ENCODE measurements at regions not wholly inside any gene's neighbourhood (a gene's known extent, or its start where the extent isn't known, plus 50 kb on each side); places are given as distances from the start of the nearest gene placed in this dataset.

DNA sequence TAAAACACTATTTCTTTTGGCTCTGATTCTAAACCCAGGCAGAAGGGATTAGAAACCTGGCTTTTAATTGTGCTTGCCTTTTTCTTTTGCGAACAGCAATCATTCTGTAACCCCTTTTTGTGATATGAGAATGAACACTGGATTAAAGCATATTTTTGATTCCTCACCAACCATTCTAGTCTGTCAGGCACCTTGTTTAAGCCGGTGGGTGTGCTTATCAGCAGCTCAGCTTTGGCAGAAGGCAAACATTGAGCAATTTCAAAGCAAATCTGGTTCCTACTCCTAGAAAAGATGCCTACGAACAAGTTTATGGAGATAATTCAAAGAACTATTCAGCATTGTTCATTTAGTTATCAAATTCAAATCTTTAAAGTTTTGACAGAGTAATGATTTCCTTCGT, 265.1 kb upstream of the FAM241A start:
- DNase-seq = no peak
- Histone ChIP-seq H3K4me3 (ENCODE audit: low read depth, low read length) (no peak overlapping the region), H3K27me3 (replicated peaks) (no peaks in the 10 kb centered on the region), H3K27ac (no peak overlapping the region), H3K36me3 (replicated peaks) (no peaks in the 10 kb centered on the region)
- TF ChIP-seq, protein P1, sequence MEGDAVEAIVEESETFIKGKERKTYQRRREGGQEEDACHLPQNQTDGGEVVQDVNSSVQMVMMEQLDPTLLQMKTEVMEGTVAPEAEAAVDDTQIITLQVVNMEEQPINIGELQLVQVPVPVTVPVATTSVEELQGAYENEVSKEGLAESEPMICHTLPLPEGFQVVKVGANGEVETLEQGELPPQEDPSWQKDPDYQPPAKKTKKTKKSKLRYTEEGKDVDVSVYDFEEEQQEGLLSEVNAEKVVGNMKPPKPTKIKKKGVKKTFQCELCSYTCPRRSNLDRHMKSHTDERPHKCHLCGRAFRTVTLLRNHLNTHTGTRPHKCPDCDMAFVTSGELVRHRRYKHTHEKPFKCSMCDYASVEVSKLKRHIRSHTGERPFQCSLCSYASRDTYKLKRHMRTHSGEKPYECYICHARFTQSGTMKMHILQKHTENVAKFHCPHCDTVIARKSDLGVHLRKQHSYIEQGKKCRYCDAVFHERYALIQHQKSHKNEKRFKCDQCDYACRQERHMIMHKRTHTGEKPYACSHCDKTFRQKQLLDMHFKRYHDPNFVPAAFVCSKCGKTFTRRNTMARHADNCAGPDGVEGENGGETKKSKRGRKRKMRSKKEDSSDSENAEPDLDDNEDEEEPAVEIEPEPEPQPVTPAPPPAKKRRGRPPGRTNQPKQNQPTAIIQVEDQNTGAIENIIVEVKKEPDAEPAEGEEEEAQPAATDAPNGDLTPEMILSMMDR (IDR thresholded peaks at IDR 0.05; ENCODE audit: low read depth, low read length, missing control alignments) = no peak
- in situ Hi-C loops (cut with HindIII; ENCODE audit: low pct_ligation_motif_present, low sequenced_read_pairs) = no loop called here

DNA sequence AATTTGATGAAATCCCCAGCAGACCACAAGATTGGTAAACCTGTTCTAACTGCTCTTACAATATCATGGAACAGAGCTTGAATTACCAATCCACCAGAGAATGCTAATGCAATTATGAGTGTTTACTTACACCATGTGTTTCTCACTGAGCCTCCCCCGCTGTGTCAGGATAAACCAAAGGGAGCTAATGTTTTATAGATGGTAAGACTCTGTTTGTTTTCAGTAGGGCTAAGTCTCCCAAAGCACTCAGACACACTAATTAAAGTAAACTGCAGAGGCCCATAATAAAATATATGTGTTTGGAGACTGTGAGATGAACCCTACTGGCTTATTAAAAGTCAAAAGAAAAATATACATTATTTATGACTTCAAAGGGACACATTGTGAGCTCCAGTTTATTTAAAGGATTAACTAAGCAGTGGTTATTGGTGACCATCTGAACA, 261.7 kb upstream of the FAM241A start:
- H3K27me3 ChIP-seq (replicated peaks) = no peaks in the 10 kb centered on the region
- H3K4me3 ChIP-seq (ENCODE audit: low read depth, low read length) = no peak overlapping the region
- no peaks in the 10 kb centered on the region for H3K36me3 ChIP-seq (replicated peaks)
- H3K27ac ChIP-seq = no peak overlapping the region
- TF ChIP-seq, protein P1 (IDR thresholded peaks at IDR 0.05; ENCODE audit: low read depth, low read length, missing control alignments) = no peak
- DNase-seq = no peak
- in situ Hi-C loops (cut with HindIII; ENCODE audit: low pct_ligation_motif_present, low sequenced_read_pairs) = no loop called here

DNA sequence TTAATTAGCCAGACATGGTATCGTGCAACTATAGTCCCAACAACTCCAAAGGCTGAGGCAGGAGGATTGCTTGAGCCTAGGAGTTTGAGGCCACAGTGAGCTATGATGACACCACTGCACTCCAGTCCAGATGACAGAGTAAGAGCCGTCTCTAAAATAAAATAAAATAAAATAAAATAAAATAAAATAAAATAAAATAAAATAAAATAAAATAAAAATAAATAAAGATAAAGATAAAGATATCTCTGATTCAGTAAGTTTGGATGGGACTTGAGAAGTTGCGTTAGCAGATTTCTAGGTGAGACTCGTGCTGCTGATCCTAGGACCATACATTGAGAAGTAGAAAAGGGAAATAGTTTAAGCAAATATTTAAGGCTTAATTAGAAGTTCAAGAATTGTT, 254.8 kb upstream of the FAM241A start:
- Histone ChIP-seq H3K36me3 (replicated peaks) (no peaks in the 10 kb centered on the region), H3K4me3 (ENCODE audit: low read depth, low read length) (no peak overlapping the region), H3K27ac (no peak overlapping the region), H3K27me3 (replicated peaks) (no peaks in the 10 kb centered on the region)
- TF ChIP-seq, protein P1 (IDR thresholded peaks at IDR 0.05; ENCODE audit: low read depth, low read length, missing control alignments) = no peak
- no peak for DNase-seq
- in situ Hi-C loops (cut with HindIII; ENCODE audit: low pct_ligation_motif_present, low sequenced_read_pairs) = no loop called here

DNA sequence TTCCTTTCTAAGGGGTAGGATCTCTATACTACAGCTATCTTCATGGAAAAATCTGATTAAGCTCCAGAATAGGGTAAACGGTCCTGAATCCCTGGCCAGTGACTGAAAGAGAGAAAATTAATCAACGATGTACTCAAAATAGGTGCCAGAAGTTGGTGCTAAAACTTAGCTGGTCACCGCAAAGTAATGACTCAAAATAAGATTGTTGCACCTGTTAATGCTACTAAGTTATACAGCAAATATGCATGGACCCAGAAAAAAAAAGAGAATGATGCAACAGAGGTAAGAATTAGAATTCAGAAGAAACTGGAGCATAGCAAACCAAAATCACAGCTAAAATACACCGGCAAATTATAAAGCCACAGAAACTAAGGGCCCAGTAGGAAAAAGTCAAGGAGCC, 239.7 kb upstream of the FAM241A start:
- no peaks in the 10 kb centered on the region for H3K36me3 ChIP-seq (replicated peaks)
- no peaks in the 10 kb centered on the region for H3K27me3 ChIP-seq (replicated peaks)
- no peak overlapping the region for H3K27ac ChIP-seq
- no peak for DNase-seq
- TF ChIP-seq, protein P1 (IDR thresholded peaks at IDR 0.05; ENCODE audit: low read depth, low read length, missing control alignments) = no peak
- no peak overlapping the region for H3K4me3 ChIP-seq (ENCODE audit: low read depth, low read length)
- in situ Hi-C loops (cut with HindIII; ENCODE audit: low pct_ligation_motif_present, low sequenced_read_pairs) = no loop called here

DNA sequence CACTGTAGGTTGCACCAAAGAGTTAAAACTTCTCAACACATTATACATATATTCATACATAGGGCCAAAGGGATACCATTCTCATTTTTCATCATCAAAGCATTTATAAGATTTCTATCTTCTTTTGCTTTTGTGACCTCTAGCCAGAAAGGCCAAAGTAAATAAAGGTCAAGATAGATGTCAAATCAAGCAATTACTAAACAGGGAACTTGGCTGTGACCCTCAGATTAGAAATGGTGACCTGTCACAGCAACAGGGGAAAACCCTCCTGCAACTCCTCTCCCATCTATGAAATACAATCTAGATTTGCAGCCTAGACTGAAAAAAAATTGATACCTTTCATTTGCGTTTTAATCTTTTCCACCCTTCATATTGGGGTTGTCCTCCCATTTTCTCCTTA, 225.6 kb upstream of the FAM241A start:
- H3K36me3 ChIP-seq (replicated peaks) = no peaks in the 10 kb centered on the region
- in situ Hi-C loops (cut with HindIII; ENCODE audit: low pct_ligation_motif_present, low sequenced_read_pairs) = no loop called here
- no peak overlapping the region for H3K27ac ChIP-seq
- TF ChIP-seq, protein P1 (IDR thresholded peaks at IDR 0.05; ENCODE audit: low read depth, low read length, missing control alignments) = no peak
- H3K4me3 ChIP-seq (ENCODE audit: low read depth, low read length) = no peak overlapping the region
- no peak for DNase-seq
- no peaks in the 10 kb centered on the region for H3K27me3 ChIP-seq (replicated peaks)

DNA sequence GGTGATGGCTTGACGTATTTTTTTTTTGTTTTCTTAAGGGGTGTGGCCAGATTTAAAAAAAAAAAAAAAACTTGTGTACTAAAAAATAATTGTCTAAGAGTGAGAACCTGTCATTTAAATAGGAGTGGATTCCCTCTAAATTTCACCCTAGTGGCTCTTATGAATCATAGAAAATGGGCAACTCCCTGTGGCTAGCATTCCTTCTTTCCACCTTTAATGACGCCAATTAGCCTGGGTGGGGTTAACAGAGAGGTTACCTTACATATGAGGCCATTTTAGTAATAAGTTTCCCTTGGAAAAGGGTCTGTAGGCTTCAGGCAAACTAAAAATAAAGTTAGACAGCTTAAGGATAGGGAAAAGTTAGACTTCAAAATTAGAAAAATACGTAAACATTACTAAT, 223.5 kb upstream of the FAM241A start:
- in situ Hi-C loops (cut with HindIII; ENCODE audit: low pct_ligation_motif_present, low sequenced_read_pairs) = no loop called here
- Histone ChIP-seq H3K36me3 (replicated peaks) (no peaks in the 10 kb centered on the region), H3K27me3 (replicated peaks) (no peaks in the 10 kb centered on the region), H3K27ac (no peak overlapping the region), H3K4me3 (ENCODE audit: low read depth, low read length) (no peak overlapping the region)
- TF ChIP-seq, protein P1 (IDR thresholded peaks at IDR 0.05; ENCODE audit: low read depth, low read length, missing control alignments) = no peak
- no peak for DNase-seq

All from brain microvascular endothelial cell (primary cell).